Endothelial cell of umbilical vein (primary cell): ENCODE measurements at regions not wholly inside any gene's neighbourhood (a gene's known extent, or its start where the extent isn't known, plus 50 kb on each side); places are given as distances from the start of the nearest gene placed in this dataset.

Experiments
- BruUV-seq: library from RNA; stranded (reverse); fragments of 400-500 nt; replicated peaks from 2 replicates; lab custom pipeline; 2021; lab: Mats Ljungman, UMichigan
- CTCF ChIA-PET: fragments of 300-600, 350-600 bp; sonication (Branson Sonifier 250); formaldehyde crosslinking; loops from one replicate; lab custom pipeline; 2021; ENCODE audit warnings: antibody characterized with exemption, inconsistent platforms; lab: Charles Lee
- POLR2A ChIA-PET: fragments of 300-600, 350-600 bp; sonication (Branson Sonifier 250); formaldehyde crosslinking; loops from one replicate; lab custom pipeline; 2021; ENCODE audit warnings: antibody characterized with exemption, inconsistent platforms; lab: Charles Lee
- DNase-seq: peaks from one replicate; pipeline ENCODE4 v3.0.0-alpha.2; 2011; ENCODE audit warnings: low read depth, low spot score
- FAIRE-seq: peaks from 2 replicates; lab custom pipeline; 2011; peaks lifted over from hg19 to GRCh38; lab: Jason Lieb, UNC
- H2AFZ ChIP-seq: 2 replicates; pipeline ENCODE4 v1.6.0; 2012; ENCODE audit warnings: low read depth, low read length, control low read depth, inconsistent platforms
- H3K27ac ChIP-seq: 2 replicates; pipeline ENCODE4 v1.5.1; 2011; ENCODE audit warnings: low read depth, mild to moderate bottlenecking, control low read depth, low read length, moderate library complexity; ENCODE audit not compliant: insufficient read depth
- H3K27me3 ChIP-seq, 2 experiments: 2 replicates each; pipeline versions ENCODE4 v1.6.0 to v1.6.1; 2011; ENCODE audit warnings: low read length in 2 of 2, mixed read lengths in 1 of 2; ENCODE audit not compliant: control insufficient read depth in 2 of 2, insufficient read depth in 2 of 2
- H3K36me3 ChIP-seq, 2 experiments: 2 replicates in 1 of 2; 3 replicates in 1 of 2; pipeline ENCODE4 v1.5.1; 2011; ENCODE audit warnings: low read length in 2 of 2, mild to moderate bottlenecking in 1 of 2, moderate library complexity in 1 of 2; ENCODE audit not compliant: control insufficient read depth in 2 of 2, insufficient read depth in 2 of 2; ENCODE audit errors: extremely low read depth in 1 of 2
- H3K4me1 ChIP-seq: 3 replicates; pipeline ENCODE4 v1.5.1; 2011; ENCODE audit warnings: mild to moderate bottlenecking, low read length; ENCODE audit not compliant: control insufficient read depth, insufficient read depth; ENCODE audit errors: extremely low read depth
- H3K4me2 ChIP-seq: 2 replicates; pipeline ENCODE4 v1.6.1; 2011; ENCODE audit warnings: low read length, control low read depth, mixed read lengths; ENCODE audit not compliant: insufficient read depth
- H3K4me3 ChIP-seq, 3 experiments: fragments of 200-600 bp in 1 of 3; sonication (generic), shearing (Covaris generic) in 1 of 3; replicated peaks in 1 of 3; 2 replicates each; pipeline ENCODE4 v1.5.1; 2011 to 2016; ENCODE audit warnings: control low read depth in 3 of 3, low read length in 3 of 3, mild to moderate bottlenecking in 2 of 3, inconsistent platforms in 1 of 3, low read depth in 1 of 3, moderate library complexity in 1 of 3; ENCODE audit not compliant: insufficient read depth in 1 of 3
- H3K79me2 ChIP-seq: 2 replicates; pipeline ENCODE4 v1.6.0; 2012; ENCODE audit warnings: low read length, inconsistent platforms; ENCODE audit not compliant: control insufficient read depth, insufficient read depth
- H3K9ac ChIP-seq: replicated peaks from 2 replicates; pipeline ENCODE3; 2011; ENCODE audit warnings: low read length, control low read depth; ENCODE audit not compliant: insufficient read depth; ENCODE audit errors: extremely low read depth
- H3K9me1 ChIP-seq: replicated peaks from 3 replicates; pipeline ENCODE4 v1.6.0; 2011; ENCODE audit warnings: mild to moderate bottlenecking, low read length; ENCODE audit not compliant: control insufficient read depth, insufficient read depth; ENCODE audit errors: extremely low read depth
- H3K9me3 ChIP-seq: replicated peaks from 2 replicates; pipeline ENCODE4 v1.5.1; 2012; ENCODE audit warnings: low read length, inconsistent platforms; ENCODE audit not compliant: control insufficient read depth, insufficient read depth
- H4K20me1 ChIP-seq: replicated peaks from 2 replicates; pipeline ENCODE3; 2011; ENCODE audit warnings: mild to moderate bottlenecking, low read length; ENCODE audit not compliant: control insufficient read depth, insufficient read depth; ENCODE audit errors: extremely low read depth
- CTCF ChIP-seq, 2 donors: IDR thresholded peaks; 1 replicate in 1 of 2; 2 replicates in 1 of 2; pipeline ENCODE4 v1.5.1; 2011; ENCODE audit warnings: low read length in 2 of 2, mild to moderate bottlenecking in 2 of 2, moderate library complexity in 2 of 2, control low read depth in 1 of 2, inconsistent platforms in 1 of 2, low read depth in 1 of 2; ENCODE audit not compliant: insufficient read depth in 1 of 2; ENCODE audit errors: extremely low read depth in 1 of 2
- EZH2 ChIP-seq: IDR thresholded peaks from 2 replicates; pipeline ENCODE4 v1.6.1; 2012; ENCODE audit warnings: borderline replicate concordance, low read depth, mild to moderate bottlenecking, moderate library complexity, low read length, inconsistent platforms; ENCODE audit not compliant: severe bottlenecking
- FOS ChIP-seq: IDR thresholded peaks from 2 replicates; pipeline ENCODE4 v1.6.1; 2011; ENCODE audit warnings: mild to moderate bottlenecking, low read length, moderate library complexity, borderline replicate concordance; ENCODE audit not compliant: insufficient read depth
- GATA2 ChIP-seq: IDR thresholded peaks from 2 replicates; pipeline ENCODE4 v1.7.0; 2011; ENCODE audit warnings: low read depth, mild to moderate bottlenecking, moderate library complexity, mixed read lengths, low read length; ENCODE audit not compliant: insufficient read length, insufficient read depth
- JUN ChIP-seq: IDR thresholded peaks from 2 replicates; pipeline ENCODE4 v1.6.1; 2011; ENCODE audit warnings: borderline replicate concordance, low read depth; ENCODE audit not compliant: insufficient read length, insufficient read depth
- MAX ChIP-seq: IDR thresholded peaks from 2 replicates; pipeline ENCODE4 v1.6.1; 2011; ENCODE audit not compliant: insufficient read depth, insufficient read length
- MYC ChIP-seq: IDR thresholded peaks from one replicate; pipeline ENCODE4 v1.6.1; 2011; ENCODE audit warnings: mild to moderate bottlenecking, low read depth, low read length
- POLR2A ChIP-seq: IDR thresholded peaks from 2 replicates; pipeline ENCODE4 v1.6.1; 2012; ENCODE audit warnings: low read depth, mild to moderate bottlenecking, control low read depth, low read length
- POLR2AphosphoS5 ChIP-seq: IDR thresholded peaks from 2 replicates; pipeline ENCODE4 v1.6.1; 2012; ENCODE audit warnings: low read depth, mild to moderate bottlenecking, control low read depth, low read length, moderate library complexity; ENCODE audit not compliant: insufficient read depth
- dilution Hi-C: fragments of 300-500 bp; cut with MboI; formaldehyde crosslinking; loops from one replicate; pipeline ENCODE4 v1.15.0; 2019; ENCODE audit warnings: low sequenced_read_pairs; ENCODE audit not compliant: extremely low pct_ligation_motif_present
- intact Hi-C: fragments of 100-400 bp; cut with micrococcal nuclease; formaldehyde crosslinking; loops from one replicate; pipeline ENCODE4 v1.10.0; 2022

- intact Hi-C loops (no loop called here), dilution Hi-C loops (loop anchor here (25.0 kb wide), 1 partner anchor 148 kb away; no protein-coding TSS in a partner anchor)
- no TSS peak for BruUV-seq
- CTCF ChIA-PET, result interaction anchor here (0.6 to 2.1 kb wide), 3 partner anchors 13 to 137 kb away, joined by 4 to 21 read pairs (median 12); no protein-coding TSS in a partner anchor
- Histone ChIP-seq H3K4me1 (no peaks in the 10 kb centered on the region), H4K20me1 (no peaks in the 10 kb centered on the region), H2AFZ (no peak overlapping the region), H3K4me3 (no peak overlapping the region), H3K79me2 (no peaks in the 10 kb centered on the region), H3K4me2 (no peak overlapping the region), H3K9me1 (no peaks in the 10 kb centered on the region), H3K9ac (no peak overlapping the region), H3K9me3 (no peaks in the 10 kb centered on the region), H3K36me3 (no peaks in the 10 kb centered on the region), H3K27me3 (peaks cover 0 to 17% of the 10 kb centered on the region in 2 experiments), H3K27ac (no peak overlapping the region)
- FAIRE-seq (no peak), DNase-seq (no peak)
- POLR2A ChIA-PET, result no interaction called here
- TF ChIP-seq POLR2A (no peak), MAX (no peak), POLR2AphosphoS5 (no peak), JUN (no peak), CTCF (IDR thresholded peaks at IDR 0.05; ENCODE audit: extremely low read depth in 1 of 2, insufficient read depth in 1 of 2, low read depth in 1 of 2, low read length in 2 of 2) (no peak), GATA2 (no peak), MYC (no peak), EZH2 (no peak), FOS (no peak)
Observed at GRCh38 chr1:43059640-43060574, 101.2 kb upstream of the SLC2A1 start.
